Suppressor macrophage treated with lipopolysaccharide for 4 hours (primary cell): ENCODE measurements at regions not wholly inside any gene's neighbourhood (a gene's known extent, or its start where the extent isn't known, plus 50 kb on each side); places are given as distances from the start of the nearest gene placed in this dataset.

ENCODE experiments used
- DNase-seq: peaks from one replicate; pipeline ENCODE4 v3.0.0-alpha.2; 2020

DNA sequence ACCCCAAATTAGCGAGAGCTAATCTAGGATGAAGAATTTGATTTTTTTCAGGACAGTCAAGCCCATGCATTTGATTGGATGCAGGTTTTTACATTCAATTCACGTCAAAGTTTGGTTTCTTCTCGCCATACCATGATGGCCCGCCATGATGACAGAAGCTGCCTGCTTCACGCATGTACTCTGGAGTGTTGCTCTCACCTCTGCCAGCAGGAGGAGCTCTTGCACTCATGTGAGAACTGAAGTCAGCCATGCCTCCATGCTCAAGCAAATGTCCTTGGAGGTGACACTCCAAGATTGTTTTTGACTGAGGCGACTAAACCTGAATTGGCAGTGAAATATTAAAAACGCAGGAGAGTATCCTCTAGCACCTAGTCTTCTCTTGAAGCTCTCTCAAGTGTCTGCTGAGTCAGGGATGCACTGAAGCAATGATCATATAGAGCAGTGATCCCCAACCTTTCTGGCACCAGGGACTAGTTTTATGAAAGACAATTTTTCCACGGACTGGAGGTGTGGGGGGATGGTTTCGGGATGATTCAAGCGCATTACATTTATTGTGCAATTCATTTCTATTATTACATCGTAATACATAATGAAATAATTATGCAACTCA lies 120.9 kb downstream of the SAMMSON start:
- peak; percentile 87 for DNase-seq

DNA sequence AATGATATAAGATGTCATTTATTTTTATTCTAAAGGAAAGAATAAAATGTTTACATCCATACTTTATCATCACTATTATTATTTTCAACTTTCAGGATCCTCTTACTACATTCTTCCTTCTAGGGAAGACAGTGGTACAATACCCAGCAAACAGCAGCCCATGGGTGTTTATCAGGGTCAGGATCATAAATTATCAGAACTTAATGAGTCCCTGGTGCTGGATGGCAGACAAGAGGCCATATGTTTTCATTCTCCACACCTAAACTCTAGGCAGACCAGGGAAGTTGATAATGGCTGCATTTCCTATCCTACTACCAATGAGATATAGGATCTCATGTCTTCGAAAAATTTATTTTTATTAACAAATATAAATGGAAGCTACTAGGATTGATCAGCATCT lies 127.7 kb downstream of the SAMMSON start:
- DNase-seq: no peak

- DNase-seq: no peak
Observed at GRCh38 chr3:70137366-70137765, 137.8 kb downstream of the SAMMSON start.

GRCh38 chr3:70138606-70139005 lies 139.1 kb downstream of the SAMMSON start:
- DNase-seq: no peak
